HG03103 (cell line): ENCODE measurements at regions not wholly inside any gene's neighbourhood (a gene's known extent, or its start where the extent isn't known, plus 50 kb on each side); places are given as distances from the start of the nearest gene placed in this dataset.
A peak's percentile ranks its signal among the peaks of the same experiment; 100 is the strongest.

Experiments used
- ATAC-seq: cut with Tn5 transposase; IDR thresholded peaks from one replicate; pipeline ENCODE4 v1.9.1; 2021; ENCODE audit warnings: low read depth; ENCODE audit not compliant: unreplicated experiment

- no peak for ATAC-seq
Observed at GRCh38 chr6:95135182-95135581, 442.2 kb upstream of the MANEA start.

- ATAC-seq = no peak
Observed at GRCh38 chr6:95142101-95142500, 435.2 kb upstream of the MANEA start.

- ATAC-seq = no peak
Observed at GRCh38 chr6:95142661-95143335, 434.5 kb upstream of the MANEA start.

GRCh38 chr6:95143408-95144180 lies 433.7 kb upstream of the MANEA start:
- no peak for ATAC-seq

- no peak for ATAC-seq
Observed at GRCh38 chr6:95145457-95145856, 431.9 kb upstream of the MANEA start.

GRCh38 chr6:95159557-95159956 lies 417.8 kb upstream of the MANEA start:
- no peak for ATAC-seq

- ATAC-seq = no peak
Observed at GRCh38 chr6:95169775-95170174, 407.6 kb upstream of the MANEA start.

- no peak for ATAC-seq
Observed at GRCh38 chr6:95175927-95176675, 401.2 kb upstream of the MANEA start.

GRCh38 chr6:95185874-95186273 lies 391.5 kb upstream of the MANEA start:
- ATAC-seq = no peak

- no peak for ATAC-seq
Observed at GRCh38 chr6:95186710-95187109, 390.6 kb upstream of the MANEA start.

- ATAC-seq = no peak
Observed at GRCh38 chr6:95197590-95197989, 379.7 kb upstream of the MANEA start.

- peak; percentile 96 for ATAC-seq
Observed at GRCh38 chr6:95203153-95203754, 374.1 kb upstream of the MANEA start.

GRCh38 chr6:95204178-95204577 lies 373.2 kb upstream of the MANEA start:
- no peak for ATAC-seq

GRCh38 chr6:95208621-95209020 lies 368.7 kb upstream of the MANEA start:
- no peak for ATAC-seq

GRCh38 chr6:95209074-95209473 lies 368.3 kb upstream of the MANEA start:
- no peak for ATAC-seq

- no peak for ATAC-seq
Observed at GRCh38 chr6:95216555-95216954, 360.8 kb upstream of the MANEA start.

GRCh38 chr6:95227351-95227750 lies 350.0 kb upstream of the MANEA start:
- no peak for ATAC-seq

- ATAC-seq = no peak
Observed at GRCh38 chr6:95228636-95229035, 348.7 kb upstream of the MANEA start.

- ATAC-seq = no peak
Observed at GRCh38 chr6:95230071-95230740, 347.1 kb upstream of the MANEA start.

- no peak for ATAC-seq
Observed at GRCh38 chr6:95231416-95231815, 345.9 kb upstream of the MANEA start.

GRCh38 chr6:95232446-95232845 lies 344.9 kb upstream of the MANEA start:
- ATAC-seq = no peak
